PC-9 (cell line): ENCODE measurements at regions not wholly inside any gene's neighbourhood (a gene's known extent, or its start where the extent isn't known, plus 50 kb on each side); places are given as distances from the start of the nearest gene placed in this dataset.

Experiments
- EZH2 ChIP-seq: fragments of 200-600 bp; sonication (generic); IDR thresholded peaks from 2 replicates; pipeline ENCODE4 v1.8.0; 2017; ENCODE audit warnings: antibody characterized with exemption, low read depth
- TF ChIP-seq, protein P1 (sequence below): fragments of 200-600 bp; sonication (generic); conservative IDR thresholded peaks from 2 replicates; pipeline ENCODE4 v1.6.1; 2017; ENCODE audit warnings: mixed run types, antibody characterized with exemption, mild to moderate bottlenecking, moderate library complexity

DNA sequence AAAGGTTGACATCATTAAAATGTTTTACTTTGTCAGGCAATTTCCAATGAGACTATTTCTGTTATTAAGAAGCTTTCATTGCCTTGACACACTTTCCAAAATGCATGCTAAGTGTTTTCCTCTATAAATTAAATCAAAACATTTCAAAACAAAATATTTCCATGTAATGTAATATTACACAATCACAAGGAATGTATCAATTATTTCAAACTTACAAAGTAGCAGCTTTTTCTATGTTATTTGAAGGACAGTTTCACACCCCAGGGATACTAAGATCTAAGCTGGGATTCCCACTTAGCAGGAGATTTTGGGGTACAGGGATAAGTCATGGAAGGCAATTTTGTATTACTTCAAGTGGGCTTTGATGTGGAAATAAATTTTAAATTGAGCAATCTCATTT, 144.9 kb downstream of the FOXG1 start:
- TF ChIP-seq, protein P1, sequence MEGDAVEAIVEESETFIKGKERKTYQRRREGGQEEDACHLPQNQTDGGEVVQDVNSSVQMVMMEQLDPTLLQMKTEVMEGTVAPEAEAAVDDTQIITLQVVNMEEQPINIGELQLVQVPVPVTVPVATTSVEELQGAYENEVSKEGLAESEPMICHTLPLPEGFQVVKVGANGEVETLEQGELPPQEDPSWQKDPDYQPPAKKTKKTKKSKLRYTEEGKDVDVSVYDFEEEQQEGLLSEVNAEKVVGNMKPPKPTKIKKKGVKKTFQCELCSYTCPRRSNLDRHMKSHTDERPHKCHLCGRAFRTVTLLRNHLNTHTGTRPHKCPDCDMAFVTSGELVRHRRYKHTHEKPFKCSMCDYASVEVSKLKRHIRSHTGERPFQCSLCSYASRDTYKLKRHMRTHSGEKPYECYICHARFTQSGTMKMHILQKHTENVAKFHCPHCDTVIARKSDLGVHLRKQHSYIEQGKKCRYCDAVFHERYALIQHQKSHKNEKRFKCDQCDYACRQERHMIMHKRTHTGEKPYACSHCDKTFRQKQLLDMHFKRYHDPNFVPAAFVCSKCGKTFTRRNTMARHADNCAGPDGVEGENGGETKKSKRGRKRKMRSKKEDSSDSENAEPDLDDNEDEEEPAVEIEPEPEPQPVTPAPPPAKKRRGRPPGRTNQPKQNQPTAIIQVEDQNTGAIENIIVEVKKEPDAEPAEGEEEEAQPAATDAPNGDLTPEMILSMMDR: no peak
- TF ChIP-seq EZH2: no peak
